Left ventricle myocardium inferior (tissue), 1 donor: ENCODE measurements at regions not wholly inside any gene's neighbourhood (a gene's known extent, or its start where the extent isn't known, plus 50 kb on each side); places are given as distances from the start of the nearest gene placed in this dataset.

Source experiments
- DNase-seq: peaks from one replicate; pipeline ENCODE4 v3.0.0-alpha.2; 2020
- H3K27ac ChIP-seq: fragments of 200-600 bp; replicated peaks from 2 replicates; pipeline ENCODE4 v1.8.0; 2021
- H3K27me3 ChIP-seq: fragments of 200-600 bp; 2 replicates; pipeline ENCODE4 v1.8.0; 2021; ENCODE audit warnings: low read depth
- H3K36me3 ChIP-seq: fragments of 200-600 bp; 2 replicates; pipeline ENCODE4 v1.8.0; 2021
- H3K4me1 ChIP-seq: fragments of 200-600 bp; 2 replicates; pipeline ENCODE4 v1.8.0; 2021
- H3K4me3 ChIP-seq: fragments of 200-600 bp; 2 replicates; pipeline ENCODE4 v1.8.0; 2021; ENCODE audit warnings: mild to moderate bottlenecking, moderate library complexity
- H3K9me3 ChIP-seq: fragments of 200-600 bp; replicated peaks from 2 replicates; pipeline ENCODE4 v1.8.0; 2021
- CTCF ChIP-seq: fragments of 200-600 bp; IDR thresholded peaks from 2 replicates; pipeline ENCODE4 v1.8.0; 2021; ENCODE audit warnings: antibody characterized with exemption, mild to moderate bottlenecking, borderline replicate concordance
- intact Hi-C: fragments of 100-400 bp; cut with micrococcal nuclease; formaldehyde crosslinking; loops from one replicate; pipeline ENCODE4 v1.11.0; 2022
- donor health status: DM: no; HTN: yes; CAD: no; lungs with severe emphysema.

GRCh38 chr2:7256377-7256776, 339.2 kb downstream of the RNF144A start:
- H3K36me3 ChIP-seq: no peaks in the 10 kb centered on the region
- H3K9me3 ChIP-seq: peaks cover 3% of the 10 kb centered on the region
- no peak for TF ChIP-seq CTCF
- peaks cover 4% of the 10 kb centered on the region for H3K27me3 ChIP-seq
- H3K4me1 ChIP-seq: no peaks in the 10 kb centered on the region
- DNase-seq: no peak
- H3K27ac ChIP-seq: no peak overlapping the region
- intact Hi-C loops: no loop called here
- H3K4me3 ChIP-seq: no peak overlapping the region

GRCh38 chr2:7262727-7263126, 345.5 kb downstream of the RNF144A start:
- Histone ChIP-seq H3K27ac (no peak overlapping the region), H3K36me3 (no peaks in the 10 kb centered on the region), H3K9me3 (no peaks in the 10 kb centered on the region), H3K4me3 (no peak overlapping the region), H3K4me1 (no peaks in the 10 kb centered on the region), H3K27me3 (peaks cover 25% of the 10 kb centered on the region)
- DNase-seq: no peak
- TF ChIP-seq CTCF: no peak
- intact Hi-C loops: no loop called here

DNA sequence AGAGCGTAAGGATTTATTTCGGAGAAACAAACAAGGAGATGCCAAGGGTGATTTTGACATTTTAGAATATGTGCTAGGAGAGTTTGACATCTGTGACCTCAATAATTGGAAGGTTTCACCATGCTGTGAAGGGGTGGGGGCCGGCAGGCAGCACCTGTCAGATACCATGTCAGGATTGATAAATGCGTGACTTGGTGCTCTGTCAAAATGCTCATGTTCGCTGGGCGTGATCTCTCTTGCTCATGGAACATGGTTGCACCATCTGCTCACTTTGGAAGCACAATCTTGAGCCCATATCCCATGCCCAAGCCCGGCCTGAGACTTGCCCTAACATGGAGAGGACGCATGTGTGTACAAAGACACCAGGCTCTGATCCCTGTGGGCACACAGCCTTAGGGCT, 347.6 kb downstream of the RNF144A start:
- intact Hi-C loops: no loop called here

DNA sequence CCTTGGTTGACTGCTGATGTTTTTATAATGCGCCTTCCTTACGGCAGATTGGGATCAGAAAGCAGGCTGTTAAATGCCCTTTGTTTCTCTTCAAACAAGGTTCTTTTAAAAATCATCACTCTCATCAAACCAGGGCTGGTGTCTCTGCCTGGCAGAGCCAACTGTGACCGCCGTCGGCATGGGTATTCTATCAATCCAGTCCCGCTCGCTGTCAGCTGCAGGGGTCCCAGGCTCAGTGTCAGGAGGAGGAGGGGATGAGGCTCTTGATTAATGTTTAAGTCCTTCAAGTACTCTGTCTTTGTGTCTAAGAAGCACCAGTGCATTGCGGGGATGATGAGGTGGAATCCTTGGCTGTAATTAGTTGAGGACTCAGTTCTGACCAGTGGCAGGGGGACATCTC, 348.1 kb downstream of the RNF144A start:
- Histone ChIP-seq H3K9me3 (no peaks in the 10 kb centered on the region), H3K27ac (no peak overlapping the region), H3K4me3 (no peak overlapping the region), H3K4me1 (no peaks in the 10 kb centered on the region), H3K27me3 (peaks cover 33% of the 10 kb centered on the region), H3K36me3 (no peaks in the 10 kb centered on the region)
- TF ChIP-seq CTCF: no peak
- DNase-seq: no peak
- intact Hi-C loops: no loop called here

More for the DNA sequence above, 347.6 kb downstream of the RNF144A start:
- no peaks in the 10 kb centered on the region for H3K4me1 ChIP-seq
- peaks cover 32% of the 10 kb centered on the region for H3K27me3 ChIP-seq
- no peaks in the 10 kb centered on the region for H3K9me3 ChIP-seq
- no peak for TF ChIP-seq CTCF
- H3K27ac ChIP-seq: no peak overlapping the region
- DNase-seq: no peak
- H3K36me3 ChIP-seq: no peaks in the 10 kb centered on the region
- H3K4me3 ChIP-seq: no peak overlapping the region

DNA sequence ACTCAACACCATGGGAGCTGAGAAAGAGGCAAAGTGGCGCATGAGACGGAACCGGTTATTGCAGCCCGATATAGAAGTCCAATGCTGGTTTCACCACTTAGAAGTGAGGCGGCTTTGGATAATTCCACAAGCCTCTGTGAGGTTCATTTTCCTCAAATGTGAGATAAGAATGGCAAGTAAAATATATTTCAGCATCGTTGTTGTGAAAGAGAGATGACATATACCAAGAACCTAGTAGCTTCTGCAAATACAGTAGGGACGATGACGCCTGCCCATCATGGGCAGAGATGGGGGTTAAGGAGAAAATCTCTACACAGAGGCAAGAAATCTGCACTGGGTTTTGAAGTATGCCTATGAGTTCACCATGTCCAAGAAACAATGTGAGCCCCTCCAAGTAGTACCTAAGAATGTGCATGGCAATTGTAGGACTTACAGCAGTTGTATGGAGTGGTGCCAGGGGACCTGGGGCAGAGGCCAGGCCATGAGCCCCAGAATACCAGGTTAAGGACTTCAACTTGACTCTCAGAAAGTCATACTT, 352.0 kb downstream of the RNF144A start:
- Histone ChIP-seq H3K36me3 (no peaks in the 10 kb centered on the region), H3K4me1 (no peaks in the 10 kb centered on the region), H3K9me3 (no peaks in the 10 kb centered on the region), H3K27me3 (peaks cover 26% of the 10 kb centered on the region), H3K4me3 (no peak overlapping the region), H3K27ac (no peak overlapping the region)
- TF ChIP-seq CTCF: no peak
- intact Hi-C loops: no loop called here
- DNase-seq: no peak

- Histone ChIP-seq H3K36me3 (no peaks in the 10 kb centered on the region), H3K4me3 (no peak overlapping the region), H3K4me1 (no peaks in the 10 kb centered on the region), H3K9me3 (no peaks in the 10 kb centered on the region), H3K27ac (no peak overlapping the region), H3K27me3 (peaks cover 21% of the 10 kb centered on the region)
- intact Hi-C loops: no loop called here
- no peak for TF ChIP-seq CTCF
- no peak for DNase-seq
Measured at GRCh38 chr2:7270011-7270431, 352.8 kb downstream of the RNF144A start.
